ENCODE measurements at regions not wholly inside any gene's neighbourhood (a gene's known extent, or its start where the extent isn't known, plus 50 kb on each side); places are given as distances from the start of the nearest gene placed in this dataset.
A peak's percentile ranks its signal among the peaks of the same experiment; 100 is the strongest.

- DNase-seq (ENCODE audit: low read depth): no peak
- TF ChIP-seq CTCF (conservative IDR thresholded peaks at IDR 0.05; ENCODE audit: low read length): no peak
- no peak overlapping the region for H3K4me3 ChIP-seq (ENCODE audit: low read length)
Observed at GRCh38 chr6:74550821-74551220, 655.0 kb downstream of the COL12A1 start.

GRCh38 chr6:74549746-74550145 lies 656.1 kb downstream of the COL12A1 start:
- DNase-seq (ENCODE audit: low read depth): no peak
- no peak overlapping the region for H3K4me3 ChIP-seq (ENCODE audit: low read length)
- TF ChIP-seq CTCF (conservative IDR thresholded peaks at IDR 0.05; ENCODE audit: low read length): no peak

- TF ChIP-seq CTCF (conservative IDR thresholded peaks at IDR 0.05; ENCODE audit: low read length): no peak
- peak; percentile 93 for DNase-seq (ENCODE audit: low read depth)
Observed at GRCh38 chr6:74534465-74535211, 671.2 kb downstream of the COL12A1 start.

GRCh38 chr6:74519163-74519562 lies 686.7 kb downstream of the COL12A1 start:
- DNase-seq (ENCODE audit: low read depth): peak; percentile 71

More at GRCh38 chr6:74534465-74535211, 671.2 kb downstream of the COL12A1 start:
- H3K4me3 ChIP-seq (ENCODE audit: low read length): no peak overlapping the region

GRCh38 chr6:74518035-74518434 lies 687.8 kb downstream of the COL12A1 start:
- no peak for DNase-seq (ENCODE audit: low read depth)
- no peak for TF ChIP-seq CTCF (conservative IDR thresholded peaks at IDR 0.05; ENCODE audit: low read length)
- H3K4me3 ChIP-seq (ENCODE audit: low read length): no peak overlapping the region

More at GRCh38 chr6:74519163-74519562, 686.7 kb downstream of the COL12A1 start:
- no peak for TF ChIP-seq CTCF (conservative IDR thresholded peaks at IDR 0.05; ENCODE audit: low read length)
- H3K4me3 ChIP-seq (ENCODE audit: low read length): no peak overlapping the region

GRCh38 chr6:74510878-74511277 lies 695.0 kb downstream of the COL12A1 start:
- peak; percentile 13 for DNase-seq (ENCODE audit: low read depth)
- H3K4me3 ChIP-seq (ENCODE audit: low read length): no peak overlapping the region
- no peak for TF ChIP-seq CTCF (conservative IDR thresholded peaks at IDR 0.05; ENCODE audit: low read length)

- DNase-seq (ENCODE audit: low read depth): peak; percentile 70
- no peak for TF ChIP-seq CTCF (conservative IDR thresholded peaks at IDR 0.05; ENCODE audit: low read length)
- no peak overlapping the region for H3K4me3 ChIP-seq (ENCODE audit: low read length)
Observed at GRCh38 chr6:74507649-74508048, 698.2 kb downstream of the COL12A1 start.

Data from AG10803 (cell line).